PC-3 (cell line): ENCODE measurements at regions not wholly inside any gene's neighbourhood (a gene's known extent, or its start where the extent isn't known, plus 50 kb on each side); places are given as distances from the start of the nearest gene placed in this dataset.

Experiments
- CTCF ChIP-seq: fragments of 300-600 bp; sonication (generic); conservative IDR thresholded peaks from 2 replicates; pipeline ENCODE4 v1.5.1; 2017; ENCODE audit warnings: antibody characterized with exemption, low read depth, mild to moderate bottlenecking, low read length
- EZH2 ChIP-seq: fragments of 300-600 bp; sonication (generic); IDR thresholded peaks from one replicate; pipeline ENCODE4 v1.6.1; 2017; ENCODE audit warnings: antibody characterized with exemption, mild to moderate bottlenecking, low read length; ENCODE audit not compliant: unreplicated experiment
- EZH2phosphoT487 ChIP-seq: fragments of 300-600 bp; sonication (generic); IDR thresholded peaks from 2 replicates; pipeline ENCODE4 v1.6.1; 2018; ENCODE audit warnings: mild to moderate bottlenecking, antibody characterized with exemption, low read length, borderline replicate concordance

GRCh38 chr5:148937830-148938521 is 111.6 kb downstream of the ADRB2 start:
- TF ChIP-seq CTCF, result no peak
- TF ChIP-seq EZH2, result no peak
- no peak for TF ChIP-seq EZH2phosphoT487
